Loucy (cell line): ENCODE measurements at regions not wholly inside any gene's neighbourhood (a gene's known extent, or its start where the extent isn't known, plus 50 kb on each side); places are given as distances from the start of the nearest gene placed in this dataset.

Experiments used
- EZH2phosphoT487 ChIP-seq: fragments of 200-600 bp; IDR thresholded peaks from 2 replicates; pipeline ENCODE4 v1.6.1; 2018; ENCODE audit warnings: antibody characterized with exemption, mild to moderate bottlenecking, moderate library complexity, borderline replicate concordance
- TF ChIP-seq, protein P1 (sequence below): fragments of 200-600 bp; sonication (generic); conservative IDR thresholded peaks from 2 replicates; pipeline ENCODE4 v1.5.1; 2014; ENCODE audit warnings: mild to moderate bottlenecking, antibody characterized with exemption, low read length

DNA sequence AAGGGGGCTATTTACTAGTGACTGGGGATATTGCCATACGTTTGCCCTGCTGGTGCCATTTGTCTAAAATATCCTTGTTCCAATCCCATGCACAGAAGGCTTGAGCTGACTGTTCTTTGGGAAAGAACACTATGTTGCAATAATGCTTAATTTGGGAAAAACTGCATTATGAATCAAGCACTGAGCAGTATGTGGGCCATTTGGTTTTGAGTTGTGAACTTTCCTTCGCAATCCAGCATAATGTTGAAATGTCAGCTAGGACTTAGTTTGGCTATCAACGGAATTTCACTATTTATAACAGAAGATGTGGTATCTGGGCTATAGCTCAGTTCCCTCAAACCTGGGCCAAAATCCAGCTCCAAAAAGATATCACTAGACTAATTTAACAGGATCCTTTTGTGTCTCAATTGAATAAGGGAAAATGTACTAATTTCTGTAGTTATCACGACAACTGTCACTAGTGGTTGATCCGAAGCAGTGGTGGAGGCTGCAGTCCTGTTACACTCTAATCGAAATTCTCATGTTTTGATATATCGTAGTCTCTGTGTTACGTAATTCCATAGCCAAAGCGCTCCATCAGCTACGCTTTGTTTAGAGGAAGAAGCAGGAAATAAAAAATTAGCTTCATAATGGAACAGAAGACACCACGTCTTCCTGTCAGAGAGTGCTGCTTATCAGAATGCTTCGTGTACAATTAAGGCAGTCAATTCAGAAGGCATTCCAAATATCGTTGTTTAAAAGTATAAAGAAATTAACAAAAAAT, 686.8 kb upstream of the SALL3 start:
- no peak for TF ChIP-seq EZH2phosphoT487
- TF ChIP-seq, protein P1, sequence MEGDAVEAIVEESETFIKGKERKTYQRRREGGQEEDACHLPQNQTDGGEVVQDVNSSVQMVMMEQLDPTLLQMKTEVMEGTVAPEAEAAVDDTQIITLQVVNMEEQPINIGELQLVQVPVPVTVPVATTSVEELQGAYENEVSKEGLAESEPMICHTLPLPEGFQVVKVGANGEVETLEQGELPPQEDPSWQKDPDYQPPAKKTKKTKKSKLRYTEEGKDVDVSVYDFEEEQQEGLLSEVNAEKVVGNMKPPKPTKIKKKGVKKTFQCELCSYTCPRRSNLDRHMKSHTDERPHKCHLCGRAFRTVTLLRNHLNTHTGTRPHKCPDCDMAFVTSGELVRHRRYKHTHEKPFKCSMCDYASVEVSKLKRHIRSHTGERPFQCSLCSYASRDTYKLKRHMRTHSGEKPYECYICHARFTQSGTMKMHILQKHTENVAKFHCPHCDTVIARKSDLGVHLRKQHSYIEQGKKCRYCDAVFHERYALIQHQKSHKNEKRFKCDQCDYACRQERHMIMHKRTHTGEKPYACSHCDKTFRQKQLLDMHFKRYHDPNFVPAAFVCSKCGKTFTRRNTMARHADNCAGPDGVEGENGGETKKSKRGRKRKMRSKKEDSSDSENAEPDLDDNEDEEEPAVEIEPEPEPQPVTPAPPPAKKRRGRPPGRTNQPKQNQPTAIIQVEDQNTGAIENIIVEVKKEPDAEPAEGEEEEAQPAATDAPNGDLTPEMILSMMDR = no peak
